ENCODE measurements at regions not wholly inside any gene's neighbourhood (a gene's known extent, or its start where the extent isn't known, plus 50 kb on each side); places are given as distances from the start of the nearest gene placed in this dataset.

- H4K8ac ChIP-seq (ENCODE audit: low read depth, low read length), result no peak overlapping the region
- H3K9ac ChIP-seq (ENCODE audit: low read depth, low read length, poor library complexity), result no peak overlapping the region
- H3K4me1 ChIP-seq (ENCODE audit: control insufficient read depth in 2 of 2, insufficient read depth in 1 of 2, low read depth in 1 of 2, low read length in 2 of 2), result no peaks in the 10 kb centered on the region
- H3K18ac ChIP-seq (ENCODE audit: low read length), result no peak overlapping the region
- H3K79me1 ChIP-seq (ENCODE audit: low read depth, low read length), result no peaks in the 10 kb centered on the region
- no CpG with 5 or more reads among the region's 7 CpGs for WGBS, 2 donors (ENCODE audit: extremely low coverage in 2 of 2, insufficient read length in 2 of 2, insufficient replicate concordance in 1 of 2)
- no peak overlapping the region for H2AFZ ChIP-seq (ENCODE audit: low read length)
- no peak overlapping the region for H3K23ac ChIP-seq (ENCODE audit: low read depth, low read length, poor library complexity)
- no peak overlapping the region for H4K91ac ChIP-seq (ENCODE audit: low read depth, low read length, poor library complexity)
- H3K27me3 ChIP-seq (ENCODE audit: control insufficient read depth in 3 of 3, insufficient read depth in 3 of 3, low read depth in 1 of 3, low read length in 3 of 3), result no peaks in the 10 kb centered on the region
- H3K4ac ChIP-seq (ENCODE audit: low read length), result no peak overlapping the region
- H3K36me3 ChIP-seq (replicated peaks in 1 of 2; ENCODE audit: control insufficient read depth in 2 of 2, insufficient read depth in 2 of 2, low read length in 2 of 2), result no peaks in the 10 kb centered on the region
- no peak overlapping the region for H3K27ac ChIP-seq (replicated peaks; ENCODE audit: low read length)
- H2BK120ac ChIP-seq (ENCODE audit: low read depth, low read length), result no peak overlapping the region
- no peak overlapping the region for H2BK5ac ChIP-seq (ENCODE audit: low read length)
- DNase-seq (ENCODE audit: low spot score), result no peak
- no peak overlapping the region for H3K14ac ChIP-seq (ENCODE audit: low read length)
- no peak overlapping the region for H3K4me3 ChIP-seq (ENCODE audit: low read length in 2 of 2)
- H2BK12ac ChIP-seq (ENCODE audit: low read length), result no peak overlapping the region
- H3K4me2 ChIP-seq (ENCODE audit: insufficient read depth, low read length, poor library complexity, severe bottlenecking), result no peak overlapping the region
- H3K9me3 ChIP-seq (replicated peaks in 1 of 2; ENCODE audit: control insufficient read depth in 2 of 2, insufficient read depth in 1 of 2, low read depth in 1 of 2, low read length in 2 of 2), result no peaks in the 10 kb centered on the region
- H2BK15ac ChIP-seq (ENCODE audit: low read length), result no peak overlapping the region
- no peak overlapping the region for H2AK5ac ChIP-seq (ENCODE audit: low read depth, low read length)
Observed at GRCh38 chr7:106793015-106793975, 71.8 kb upstream of the PIK3CG start.

- WGBS, 2 donors (ENCODE audit: extremely low coverage in 2 of 2, insufficient read length in 2 of 2, insufficient replicate concordance in 1 of 2), result no CpG with 5 or more reads among the region's 6 CpGs
Observed at GRCh38 chr7:106794276-106795083, 70.6 kb upstream of the PIK3CG start.

GRCh38 chr7:106795084-106795876 lies 69.8 kb upstream of the PIK3CG start:
- H3K14ac ChIP-seq (ENCODE audit: low read length), result no peak overlapping the region

More at GRCh38 chr7:106794276-106795083, 70.6 kb upstream of the PIK3CG start:
- Histone ChIP-seq H3K18ac (ENCODE audit: low read length) (no peak overlapping the region), H3K79me1 (ENCODE audit: low read depth, low read length) (no peaks in the 10 kb centered on the region), H2BK5ac (ENCODE audit: low read length) (no peak overlapping the region), H2BK12ac (ENCODE audit: low read length) (no peak overlapping the region), H3K4ac (ENCODE audit: low read length) (no peak overlapping the region), H3K14ac (ENCODE audit: low read length) (no peak overlapping the region), H2BK15ac (ENCODE audit: low read length) (no peak overlapping the region), H4K8ac (ENCODE audit: low read depth, low read length) (no peak overlapping the region), H4K91ac (ENCODE audit: low read depth, low read length, poor library complexity) (no peak overlapping the region), H3K4me2 (ENCODE audit: insufficient read depth, low read length, poor library complexity, severe bottlenecking) (no peak overlapping the region), H3K4me3 (ENCODE audit: low read length in 2 of 2) (no peak overlapping the region), H3K36me3 (replicated peaks in 1 of 2; ENCODE audit: control insufficient read depth in 2 of 2, insufficient read depth in 2 of 2, low read length in 2 of 2) (no peaks in the 10 kb centered on the region), H3K27me3 (ENCODE audit: control insufficient read depth in 3 of 3, insufficient read depth in 3 of 3, low read depth in 1 of 3, low read length in 3 of 3) (no peaks in the 10 kb centered on the region), H3K27ac (replicated peaks; ENCODE audit: low read length) (no peak overlapping the region), H3K4me1 (ENCODE audit: control insufficient read depth in 2 of 2, insufficient read depth in 1 of 2, low read depth in 1 of 2, low read length in 2 of 2) (no peaks in the 10 kb centered on the region), H2AFZ (ENCODE audit: low read length) (no peak overlapping the region), H3K9me3 (replicated peaks in 1 of 2; ENCODE audit: control insufficient read depth in 2 of 2, insufficient read depth in 1 of 2, low read depth in 1 of 2, low read length in 2 of 2) (no peaks in the 10 kb centered on the region), H2BK120ac (ENCODE audit: low read depth, low read length) (no peak overlapping the region), H2AK5ac (ENCODE audit: low read depth, low read length) (no peak overlapping the region), H3K9ac (ENCODE audit: low read depth, low read length, poor library complexity) (no peak overlapping the region), H3K23ac (ENCODE audit: low read depth, low read length, poor library complexity) (no peak overlapping the region)
- no peak for DNase-seq (ENCODE audit: low spot score)

More at GRCh38 chr7:106795084-106795876, 69.8 kb upstream of the PIK3CG start:
- H3K23ac ChIP-seq (ENCODE audit: low read depth, low read length, poor library complexity), result no peak overlapping the region
- no peak overlapping the region for H2BK12ac ChIP-seq (ENCODE audit: low read length)
- H3K27ac ChIP-seq (replicated peaks; ENCODE audit: low read length), result no peak overlapping the region
- no peak overlapping the region for H2BK120ac ChIP-seq (ENCODE audit: low read depth, low read length)
- no CpG with 5 or more reads among the region's 6 CpGs for WGBS, 2 donors (ENCODE audit: extremely low coverage in 2 of 2, insufficient read length in 2 of 2, insufficient replicate concordance in 1 of 2)
- no peaks in the 10 kb centered on the region for H3K4me1 ChIP-seq (ENCODE audit: control insufficient read depth in 2 of 2, insufficient read depth in 1 of 2, low read depth in 1 of 2, low read length in 2 of 2)
- H4K91ac ChIP-seq (ENCODE audit: low read depth, low read length, poor library complexity), result no peak overlapping the region
- H2BK5ac ChIP-seq (ENCODE audit: low read length), result no peak overlapping the region
- no peak overlapping the region for H2BK15ac ChIP-seq (ENCODE audit: low read length)
- no peak overlapping the region for H3K4me2 ChIP-seq (ENCODE audit: insufficient read depth, low read length, poor library complexity, severe bottlenecking)
- H3K36me3 ChIP-seq (replicated peaks in 1 of 2; ENCODE audit: control insufficient read depth in 2 of 2, insufficient read depth in 2 of 2, low read length in 2 of 2), result no peaks in the 10 kb centered on the region
- H4K8ac ChIP-seq (ENCODE audit: low read depth, low read length), result no peak overlapping the region
- H2AK5ac ChIP-seq (ENCODE audit: low read depth, low read length), result no peak overlapping the region
- H2AFZ ChIP-seq (ENCODE audit: low read length), result no peak overlapping the region
- no peaks in the 10 kb centered on the region for H3K79me1 ChIP-seq (ENCODE audit: low read depth, low read length)
- no peaks in the 10 kb centered on the region for H3K27me3 ChIP-seq (ENCODE audit: control insufficient read depth in 3 of 3, insufficient read depth in 3 of 3, low read depth in 1 of 3, low read length in 3 of 3)
- H3K4ac ChIP-seq (ENCODE audit: low read length), result no peak overlapping the region
- no peaks in the 10 kb centered on the region for H3K9me3 ChIP-seq (replicated peaks in 1 of 2; ENCODE audit: control insufficient read depth in 2 of 2, insufficient read depth in 1 of 2, low read depth in 1 of 2, low read length in 2 of 2)
- no peak for DNase-seq (ENCODE audit: low spot score)
- H3K9ac ChIP-seq (ENCODE audit: low read depth, low read length, poor library complexity), result no peak overlapping the region
- H3K4me3 ChIP-seq (ENCODE audit: low read length in 2 of 2), result no peak overlapping the region
- H3K18ac ChIP-seq (ENCODE audit: low read length), result no peak overlapping the region

Measured in neuronal stem cell (in vitro differentiated cells).